Fibroblast of skin of scalp (primary cell): ENCODE measurements at regions not wholly inside any gene's neighbourhood (a gene's known extent, or its start where the extent isn't known, plus 50 kb on each side); places are given as distances from the start of the nearest gene placed in this dataset.
"Not testable (repeated sequence)": the region's sequence is repeated elsewhere in the genome, so short reads cannot be mapped to it uniquely, and the experiment has no call there.

ENCODE experiments used
- DNase-seq: peaks from one replicate; pipeline ENCODE4 v3.0.0-alpha.2; 2013

DNA sequence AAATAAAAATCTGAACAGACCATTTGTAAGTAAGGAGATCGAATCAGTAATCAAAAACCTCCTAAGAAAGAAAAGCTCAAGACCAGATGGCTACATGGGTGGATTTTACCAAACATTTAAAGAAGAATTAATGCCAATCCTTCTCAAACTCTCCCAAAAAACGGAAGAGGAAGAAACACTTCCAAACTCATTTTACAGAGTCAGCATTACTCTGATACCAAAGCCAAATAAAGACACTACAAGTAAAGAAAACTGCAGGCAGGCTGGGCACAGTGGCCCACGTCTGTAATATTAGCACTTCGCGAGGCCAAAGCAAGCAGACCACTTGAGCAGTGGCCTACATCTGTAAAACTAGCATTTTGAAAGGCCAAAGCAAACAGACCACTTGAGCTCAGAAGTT, 159.8 kb downstream of the DPY19L2 start:
- DNase-seq: no peak

GRCh38 chr12:63499567-63499966, 168.7 kb downstream of the DPY19L2 start:
- no peak for DNase-seq

DNA sequence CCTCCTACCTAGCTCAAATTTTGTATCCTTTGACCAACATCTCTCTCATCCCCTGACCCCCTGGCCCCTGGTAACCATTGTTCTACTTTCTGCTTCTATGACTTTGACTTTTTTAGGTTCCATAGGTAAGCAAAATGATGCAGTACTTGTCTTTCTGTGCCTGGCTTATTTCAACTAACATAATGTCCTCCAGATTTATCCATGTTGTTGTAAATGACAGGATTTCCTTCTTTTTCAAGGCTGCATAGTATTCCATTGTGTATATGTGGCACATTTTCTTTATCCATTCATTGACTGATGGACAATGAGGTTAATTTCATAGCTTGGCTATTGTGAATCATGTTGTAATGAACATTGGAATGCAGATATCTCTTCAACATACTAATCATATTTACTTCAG, 170.1 kb downstream of the DPY19L2 start:
- no peak for DNase-seq

- no peak for DNase-seq
Measured at GRCh38 chr12:63496654-63497053, 171.6 kb downstream of the DPY19L2 start.

- DNase-seq: no peak
Measured at GRCh38 chr12:63495974-63496373, 172.3 kb downstream of the DPY19L2 start.

GRCh38 chr12:63493357-63493756, 174.9 kb downstream of the DPY19L2 start:
- not testable (repeated sequence) for DNase-seq

DNA sequence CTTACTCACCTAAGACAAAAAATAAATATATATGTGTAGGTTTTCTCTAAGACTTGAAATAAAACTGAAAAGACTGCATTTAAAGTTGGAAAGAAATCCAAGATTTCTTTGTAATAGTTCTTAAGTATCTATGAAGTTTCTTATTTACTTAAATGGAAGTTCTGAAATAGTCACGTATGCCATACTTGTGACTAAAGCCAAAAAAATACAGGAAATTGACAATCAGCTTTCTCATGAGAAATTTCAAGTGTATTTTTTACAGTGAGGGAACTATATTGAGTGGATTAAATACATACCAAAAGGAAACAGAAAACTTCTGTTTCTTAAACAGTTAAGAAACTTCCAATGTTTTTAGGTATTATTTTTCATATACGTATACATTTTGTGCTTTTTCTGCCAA, 188.1 kb downstream of the DPY19L2 start:
- DNase-seq: peak; percentile 26

DNA sequence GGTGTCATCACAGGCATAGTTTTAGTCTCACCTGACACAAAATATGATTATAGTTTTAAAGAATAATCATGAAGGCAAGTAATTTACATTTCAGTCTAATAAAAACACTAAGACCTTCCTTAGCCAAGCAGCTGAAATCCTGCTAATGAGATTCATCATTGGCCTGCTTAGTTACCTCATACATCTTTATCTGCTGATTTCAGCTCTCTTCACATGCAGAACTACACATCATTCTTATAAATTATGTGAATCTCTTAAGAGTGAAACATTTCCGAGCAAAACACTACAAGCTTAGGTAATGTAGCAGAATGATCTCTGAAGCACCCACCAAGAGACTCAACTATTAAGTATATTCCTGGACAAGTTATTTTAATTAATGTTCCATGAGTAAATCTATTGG, 198.1 kb downstream of the DPY19L2 start:
- no peak for DNase-seq

DNA sequence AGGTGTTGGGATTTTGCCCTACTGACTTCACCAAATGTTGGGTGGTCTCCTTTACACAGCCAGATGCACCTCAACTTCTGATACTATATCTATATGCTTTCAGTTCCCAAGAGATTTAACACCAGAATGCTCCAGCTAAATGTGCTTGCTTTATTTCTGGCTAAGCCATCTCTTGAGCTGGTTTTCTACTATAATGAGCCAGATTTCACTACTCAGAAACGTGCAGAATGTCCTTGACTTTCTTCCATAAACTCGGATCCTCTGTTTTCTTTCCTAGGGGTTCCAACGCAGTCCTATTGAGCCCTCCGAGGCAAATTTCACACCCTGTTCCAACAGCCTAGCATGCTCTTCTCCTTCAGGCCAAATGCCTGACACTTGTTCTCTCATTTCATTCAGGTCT, 200.3 kb downstream of the DPY19L2 start:
- no peak for DNase-seq

DNA sequence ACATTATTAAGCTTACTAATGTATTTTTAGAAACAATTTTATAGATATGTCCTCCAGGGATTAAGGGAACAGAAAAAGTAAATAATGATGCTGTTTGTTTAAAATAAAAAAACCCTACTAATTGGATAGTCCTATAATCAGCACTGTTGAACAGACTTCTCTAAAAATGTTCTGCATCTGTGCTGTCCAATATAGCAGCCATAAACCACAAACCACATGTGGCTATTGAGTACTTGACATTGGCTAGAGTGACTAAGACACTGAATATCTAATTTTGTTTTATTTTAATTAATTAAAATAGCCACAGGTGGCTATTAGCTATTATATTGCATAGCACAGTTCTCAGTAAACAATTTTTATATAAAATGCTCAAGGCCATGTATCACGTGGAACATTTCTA, 210.4 kb downstream of the DPY19L2 start:
- DNase-seq: no peak

DNA sequence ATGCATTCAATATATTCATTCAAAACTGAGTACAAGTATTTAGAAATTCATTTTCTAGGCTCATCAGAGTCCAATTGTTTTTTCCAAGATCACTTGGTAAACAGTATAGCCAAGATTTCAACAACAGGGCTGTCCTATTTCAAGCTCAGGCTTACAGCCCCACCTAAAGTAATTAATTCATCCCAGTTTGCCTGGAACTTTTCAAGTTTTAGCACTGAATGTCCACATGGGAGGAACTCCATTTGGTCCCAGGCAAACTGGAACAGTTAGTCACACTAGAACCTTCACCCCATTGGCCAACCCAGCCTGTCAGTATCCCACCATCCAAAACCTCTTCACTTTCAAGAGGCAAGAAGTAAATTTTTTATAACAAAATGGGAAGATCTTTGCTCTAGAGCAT, 210.9 kb downstream of the DPY19L2 start:
- DNase-seq: no peak

GRCh38 chr12:63450816-63451215, 217.5 kb downstream of the DPY19L2 start:
- no peak for DNase-seq

GRCh38 chr12:63450334-63450733, 218.0 kb downstream of the DPY19L2 start:
- no peak for DNase-seq

GRCh38 chr12:63445224-63445880, 222.9 kb downstream of the DPY19L2 start:
- DNase-seq: no peak

DNA sequence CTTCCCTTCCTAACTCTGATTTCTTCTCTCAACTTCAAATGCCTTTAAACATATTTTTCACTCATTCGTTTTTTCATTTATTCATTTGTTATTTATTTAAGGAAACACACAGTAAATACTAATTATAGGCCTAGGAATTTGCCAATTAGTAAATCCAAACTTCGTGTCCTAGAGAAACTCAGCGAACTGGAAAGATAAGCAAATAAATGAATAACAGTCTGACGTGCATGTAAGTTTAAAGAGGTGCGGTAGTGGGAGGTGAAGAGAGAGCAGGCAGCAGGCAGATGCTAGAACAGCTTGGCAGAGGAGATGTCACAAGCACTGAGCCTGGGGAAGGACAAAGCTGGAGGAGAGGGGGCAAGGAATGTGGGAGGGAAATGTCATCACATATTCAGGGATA, 228.2 kb downstream of the DPY19L2 start:
- DNase-seq: no peak

DNA sequence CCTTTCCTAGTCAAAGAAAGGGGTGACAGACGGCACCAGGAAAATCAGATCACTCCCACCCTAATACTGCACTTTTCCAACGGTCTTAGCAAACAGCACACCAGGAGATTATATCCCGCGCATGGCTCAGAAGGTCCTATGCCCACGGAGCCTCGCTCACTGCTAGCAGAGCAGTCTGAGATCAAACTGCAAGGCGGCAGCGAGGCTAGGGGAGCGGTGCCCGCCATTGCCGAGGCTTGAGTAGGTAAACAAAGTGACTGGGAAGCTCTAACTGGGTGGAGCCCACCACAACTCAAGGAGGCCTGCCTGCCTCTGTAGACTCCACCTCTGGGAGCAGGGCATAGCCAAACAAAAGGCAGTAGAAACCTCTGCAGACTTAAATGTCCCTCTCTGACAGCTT, 233.9 kb downstream of the DPY19L2 start:
- not testable (repeated sequence) for DNase-seq

- not testable (repeated sequence) for DNase-seq
Measured at GRCh38 chr12:63427969-63428368, 240.3 kb downstream of the DPY19L2 start.

DNA sequence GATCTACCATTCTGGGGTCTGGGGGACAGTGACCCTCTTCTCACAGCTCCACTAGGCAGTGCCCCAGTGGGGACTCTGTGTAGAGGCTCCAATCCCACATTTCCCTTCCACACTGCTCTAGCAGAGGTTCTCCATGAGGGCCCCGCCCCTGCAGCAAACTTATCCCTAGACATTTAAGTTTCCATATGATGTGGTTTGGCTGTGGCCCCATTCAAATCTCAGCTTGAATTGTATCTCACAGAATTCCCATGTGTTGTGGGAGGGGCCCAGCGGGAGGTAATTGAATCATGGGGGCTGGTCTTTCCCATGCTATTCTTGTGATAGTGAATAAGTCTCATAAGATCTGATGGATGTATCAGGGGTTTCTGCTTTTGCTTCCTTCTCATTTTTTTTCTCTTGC, 241.3 kb downstream of the DPY19L2 start:
- peak; percentile 77 for DNase-seq

DNA sequence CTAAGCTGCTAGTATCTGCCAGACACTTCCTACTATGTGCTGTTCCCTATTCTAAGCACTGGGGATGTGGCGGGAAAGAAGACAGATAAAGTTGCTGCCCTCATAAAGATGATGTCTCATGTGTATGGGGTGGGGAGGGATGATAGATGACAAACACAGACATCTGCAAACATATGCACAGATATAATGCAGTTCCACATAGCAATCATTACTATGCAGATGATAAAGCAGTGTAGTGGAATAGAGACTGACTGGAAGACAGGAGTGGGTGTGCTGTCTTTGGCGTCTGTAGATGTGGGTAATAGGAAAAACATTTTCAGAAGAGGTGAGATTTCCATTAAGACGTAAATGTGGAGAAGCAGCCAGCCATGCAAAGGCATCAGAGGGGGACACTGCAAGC, 243.6 kb downstream of the DPY19L2 start:
- no peak for DNase-seq

DNA sequence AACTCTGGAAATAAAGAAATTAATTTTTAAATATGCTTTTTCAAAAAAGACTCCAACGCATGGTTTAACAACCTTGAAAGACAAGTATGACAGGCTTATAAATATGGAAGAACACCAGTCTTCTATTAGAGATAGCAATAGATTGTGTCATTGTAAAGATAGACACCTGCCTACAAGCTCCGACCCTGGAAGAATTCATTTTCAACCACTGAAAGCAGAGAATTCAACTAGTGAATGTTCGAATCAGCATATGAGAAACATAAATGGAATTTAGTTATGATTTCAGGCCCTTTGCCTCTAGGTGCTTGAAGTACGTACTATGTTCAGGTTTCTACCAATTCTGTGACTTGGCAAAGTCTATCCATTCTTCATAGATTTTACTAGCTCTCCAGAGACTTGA, 244.5 kb downstream of the DPY19L2 start:
- no peak for DNase-seq

DNA sequence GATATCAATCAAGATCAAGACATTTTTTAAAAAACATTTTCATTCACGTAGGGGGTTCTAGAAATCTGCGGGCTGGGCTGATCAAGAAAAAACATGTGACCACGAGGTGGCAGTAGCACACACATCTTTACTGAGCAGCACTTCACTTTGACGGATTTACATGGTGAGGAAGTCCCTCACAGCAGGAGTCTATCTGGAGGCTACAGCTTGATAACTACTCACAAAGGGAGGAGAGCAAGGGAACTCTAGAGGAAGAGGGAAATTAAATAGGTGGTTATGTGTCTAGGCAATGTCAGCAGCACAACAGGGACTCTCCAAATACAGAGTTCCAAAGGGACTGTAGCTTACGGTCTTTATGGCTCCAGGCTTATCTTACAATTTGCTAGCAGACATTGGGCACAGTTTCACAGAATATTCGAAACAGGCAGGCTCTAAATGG, 248.1 kb downstream of the DPY19L2 start:
- DNase-seq: peak; percentile 76

- no peak for DNase-seq
Measured at GRCh38 chr12:63419154-63419553, 249.1 kb downstream of the DPY19L2 start.

GRCh38 chr12:63416788-63417187, 251.5 kb downstream of the DPY19L2 start:
- no peak for DNase-seq

- DNase-seq: no peak
Measured at GRCh38 chr12:63415357-63415756, 252.9 kb downstream of the DPY19L2 start.

DNA sequence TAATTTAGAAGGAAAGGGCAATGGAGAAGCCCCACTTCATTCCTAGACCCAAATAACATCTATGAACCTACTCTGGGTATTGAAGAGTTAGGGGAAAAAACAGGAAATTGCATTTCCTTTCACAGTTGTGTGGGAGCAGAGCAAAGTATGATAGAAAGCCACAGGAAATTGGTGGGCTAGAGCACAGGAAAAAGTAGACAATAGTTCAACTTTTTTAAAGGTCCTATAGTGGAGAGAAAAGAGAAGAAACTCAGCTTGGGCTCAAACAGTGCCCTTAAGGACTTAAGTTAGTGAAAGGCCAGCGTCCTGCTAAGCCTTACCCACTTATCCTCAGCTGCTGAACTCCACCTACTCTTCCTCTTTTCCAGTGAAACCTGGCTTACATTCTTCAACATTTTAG, 258.1 kb downstream of the DPY19L2 start:
- DNase-seq: no peak
